ENCODE measurements at regions not wholly inside any gene's neighbourhood (a gene's known extent, or its start where the extent isn't known, plus 50 kb on each side); places are given as distances from the start of the nearest gene placed in this dataset.

GRCh38 chr21:36569511-36569910, 89.6 kb upstream of the CLDN14 start:
- TF ChIP-seq CTCF (IDR thresholded peaks at IDR 0.05) (no peak), POLR2AphosphoS5 (IDR thresholded peaks at IDR 0.05) (no peak)

Data from prostate gland (tissue), 2 donors.